ENCODE measurements at regions not wholly inside any gene's neighbourhood (a gene's known extent, or its start where the extent isn't known, plus 50 kb on each side); places are given as distances from the start of the nearest gene placed in this dataset.

DNA sequence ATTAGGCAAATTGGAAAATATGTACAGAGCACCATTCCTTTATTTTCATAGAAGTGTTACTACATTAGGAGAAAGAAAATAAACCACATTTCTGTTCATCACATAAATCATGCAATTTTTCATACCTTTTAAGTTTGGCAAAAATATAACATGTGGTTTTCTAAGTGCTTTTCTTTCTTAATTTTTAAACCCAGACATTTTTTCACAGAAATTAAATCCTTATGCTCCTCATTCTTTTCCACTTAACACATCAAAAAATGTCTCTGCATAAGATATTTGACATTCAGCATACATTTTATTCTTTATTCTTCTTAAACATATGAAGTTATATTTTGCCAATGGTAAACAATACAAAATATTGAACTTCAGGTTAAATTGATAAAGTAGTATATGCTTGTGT, 826.6 kb upstream of the SLIT2 start:
- DNase-seq = no peak
- Histone ChIP-seq H3K36me3 (ENCODE audit: control insufficient read depth in 2 of 3, insufficient read depth in 3 of 3, low read length in 3 of 3) (no peaks in the 10 kb centered on the region), H3K27me3 (ENCODE audit: control insufficient read depth, insufficient read depth, low read length) (no peaks in the 10 kb centered on the region), H3K4me3 (ENCODE audit: low read length in 3 of 3) (no peak overlapping the region), H3K4me1 (ENCODE audit: control insufficient read depth in 2 of 3, insufficient read depth in 2 of 3, low read depth in 1 of 3, low read length in 3 of 3) (no peaks in the 10 kb centered on the region), H3K9ac (ENCODE audit: low read length in 3 of 3) (no peak overlapping the region), H3K9me3 (ENCODE audit: control insufficient read depth in 2 of 3, insufficient read depth in 1 of 3, low read length in 3 of 3) (no peaks in the 10 kb centered on the region), H3K27ac (ENCODE audit: low read depth in 2 of 2, low read length in 2 of 2) (no peak overlapping the region)
- no peak for FAIRE-seq
- TF ChIP-seq, protein P1, sequence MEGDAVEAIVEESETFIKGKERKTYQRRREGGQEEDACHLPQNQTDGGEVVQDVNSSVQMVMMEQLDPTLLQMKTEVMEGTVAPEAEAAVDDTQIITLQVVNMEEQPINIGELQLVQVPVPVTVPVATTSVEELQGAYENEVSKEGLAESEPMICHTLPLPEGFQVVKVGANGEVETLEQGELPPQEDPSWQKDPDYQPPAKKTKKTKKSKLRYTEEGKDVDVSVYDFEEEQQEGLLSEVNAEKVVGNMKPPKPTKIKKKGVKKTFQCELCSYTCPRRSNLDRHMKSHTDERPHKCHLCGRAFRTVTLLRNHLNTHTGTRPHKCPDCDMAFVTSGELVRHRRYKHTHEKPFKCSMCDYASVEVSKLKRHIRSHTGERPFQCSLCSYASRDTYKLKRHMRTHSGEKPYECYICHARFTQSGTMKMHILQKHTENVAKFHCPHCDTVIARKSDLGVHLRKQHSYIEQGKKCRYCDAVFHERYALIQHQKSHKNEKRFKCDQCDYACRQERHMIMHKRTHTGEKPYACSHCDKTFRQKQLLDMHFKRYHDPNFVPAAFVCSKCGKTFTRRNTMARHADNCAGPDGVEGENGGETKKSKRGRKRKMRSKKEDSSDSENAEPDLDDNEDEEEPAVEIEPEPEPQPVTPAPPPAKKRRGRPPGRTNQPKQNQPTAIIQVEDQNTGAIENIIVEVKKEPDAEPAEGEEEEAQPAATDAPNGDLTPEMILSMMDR (IDR thresholded peaks at IDR 0.05; ENCODE audit: borderline replicate concordance, extremely low read depth, insufficient read depth) = no peak
- intact Hi-C loops (cut with DNase I) = no loop called here

DNA sequence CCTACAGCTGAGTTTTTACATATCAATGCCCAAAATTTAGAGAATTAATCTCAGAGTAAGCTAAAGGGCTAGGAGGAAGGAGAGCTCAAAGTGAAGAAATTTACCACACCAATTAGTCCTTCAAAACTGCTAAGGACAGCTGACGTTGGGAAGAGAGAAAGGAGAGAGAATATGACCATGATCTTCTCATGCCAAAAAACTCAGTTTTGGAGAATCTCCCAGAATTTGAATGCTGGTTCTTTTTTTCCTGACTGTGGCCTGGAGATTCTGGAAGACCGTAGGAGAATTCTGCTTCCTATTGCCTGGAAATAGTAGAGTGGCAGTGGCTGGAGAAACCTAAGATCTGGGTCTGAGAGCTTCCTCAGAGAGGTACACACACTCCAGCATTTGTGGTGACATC, 834.4 kb upstream of the SLIT2 start:
- FAIRE-seq (no peak), DNase-seq (no peak)
- no peaks in the 10 kb centered on the region for H3K36me3 ChIP-seq (ENCODE audit: control insufficient read depth in 2 of 3, insufficient read depth in 3 of 3, low read length in 3 of 3)
- H3K27me3 ChIP-seq (ENCODE audit: control insufficient read depth, insufficient read depth, low read length) = no peaks in the 10 kb centered on the region
- no peak overlapping the region for H3K4me3 ChIP-seq (ENCODE audit: low read length in 3 of 3)
- intact Hi-C loops (cut with DNase I) = no loop called here
- no peak overlapping the region for H3K9ac ChIP-seq (ENCODE audit: low read length in 3 of 3)
- no peaks in the 10 kb centered on the region for H3K4me1 ChIP-seq (ENCODE audit: control insufficient read depth in 2 of 3, insufficient read depth in 2 of 3, low read depth in 1 of 3, low read length in 3 of 3)
- TF ChIP-seq, protein P1 (IDR thresholded peaks at IDR 0.05; ENCODE audit: borderline replicate concordance, extremely low read depth, insufficient read depth) = no peak
- no peak overlapping the region for H3K27ac ChIP-seq (ENCODE audit: low read depth in 2 of 2, low read length in 2 of 2)
- no peaks in the 10 kb centered on the region for H3K9me3 ChIP-seq (ENCODE audit: control insufficient read depth in 2 of 3, insufficient read depth in 1 of 3, low read length in 3 of 3)

DNA sequence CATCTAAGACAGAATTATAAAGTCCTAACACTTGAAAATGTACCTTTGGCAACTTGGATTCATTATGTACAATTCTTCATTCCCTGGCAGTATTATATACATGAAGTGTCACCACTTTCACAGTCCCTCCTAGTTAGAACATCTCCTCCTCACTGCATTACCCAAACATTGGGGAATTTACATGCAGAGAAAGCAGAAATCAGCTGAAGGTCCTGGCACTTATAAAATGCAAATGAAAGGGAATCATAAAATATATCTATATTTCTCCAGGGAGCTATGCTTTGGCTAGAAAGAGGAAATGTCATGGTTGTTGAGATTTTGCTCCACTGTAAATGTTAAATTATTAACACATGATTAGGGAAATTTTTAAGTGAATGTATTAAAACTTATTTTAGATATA, 835.6 kb upstream of the SLIT2 start:
- no peaks in the 10 kb centered on the region for H3K9me3 ChIP-seq (ENCODE audit: control insufficient read depth in 2 of 3, insufficient read depth in 1 of 3, low read length in 3 of 3)
- TF ChIP-seq, protein P1 (IDR thresholded peaks at IDR 0.05; ENCODE audit: borderline replicate concordance, extremely low read depth, insufficient read depth) = no peak
- H3K36me3 ChIP-seq (ENCODE audit: control insufficient read depth in 2 of 3, insufficient read depth in 3 of 3, low read length in 3 of 3) = no peaks in the 10 kb centered on the region
- no peaks in the 10 kb centered on the region for H3K4me1 ChIP-seq (ENCODE audit: control insufficient read depth in 2 of 3, insufficient read depth in 2 of 3, low read depth in 1 of 3, low read length in 3 of 3)
- no peak overlapping the region for H3K27ac ChIP-seq (ENCODE audit: low read depth in 2 of 2, low read length in 2 of 2)
- FAIRE-seq (no peak), DNase-seq (no peak)
- H3K27me3 ChIP-seq (ENCODE audit: control insufficient read depth, insufficient read depth, low read length) = no peaks in the 10 kb centered on the region
- H3K9ac ChIP-seq (ENCODE audit: low read length in 3 of 3) = no peak overlapping the region
- intact Hi-C loops (cut with DNase I) = no loop called here
- H3K4me3 ChIP-seq (ENCODE audit: low read length in 3 of 3) = no peak overlapping the region

DNA sequence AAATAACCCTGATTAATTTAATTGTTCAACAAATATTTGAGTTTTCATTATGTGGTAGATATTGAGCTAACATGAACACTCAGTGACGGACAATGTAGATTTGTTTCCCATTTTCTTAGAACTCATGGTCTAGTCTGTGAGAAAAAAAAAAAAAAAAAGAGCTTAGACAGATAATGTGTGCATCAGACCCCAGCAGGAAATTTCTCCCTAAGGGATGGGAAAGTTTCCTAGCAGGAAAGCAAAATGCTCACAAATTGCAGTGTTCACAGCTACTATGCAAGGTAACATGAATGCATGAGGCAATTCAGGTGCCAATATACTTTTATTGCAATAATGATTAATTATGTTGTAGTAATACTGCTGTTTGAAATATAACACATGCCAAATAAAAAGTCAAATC, 843.2 kb upstream of the SLIT2 start:
- no peak for DNase-seq
- intact Hi-C loops (cut with DNase I) = no loop called here
- no peaks in the 10 kb centered on the region for H3K9me3 ChIP-seq (ENCODE audit: control insufficient read depth in 2 of 3, insufficient read depth in 1 of 3, low read length in 3 of 3)
- H3K4me1 ChIP-seq (ENCODE audit: control insufficient read depth in 2 of 3, insufficient read depth in 2 of 3, low read depth in 1 of 3, low read length in 3 of 3) = no peaks in the 10 kb centered on the region
- H3K9ac ChIP-seq (ENCODE audit: low read length in 3 of 3) = no peak overlapping the region
- H3K4me3 ChIP-seq (ENCODE audit: low read length in 3 of 3) = no peak overlapping the region
- H3K27me3 ChIP-seq (ENCODE audit: control insufficient read depth, insufficient read depth, low read length) = no peaks in the 10 kb centered on the region
- FAIRE-seq = no peak
- H3K36me3 ChIP-seq (ENCODE audit: control insufficient read depth in 2 of 3, insufficient read depth in 3 of 3, low read length in 3 of 3) = no peaks in the 10 kb centered on the region
- H3K27ac ChIP-seq (ENCODE audit: low read depth in 2 of 2, low read length in 2 of 2) = no peak overlapping the region
- TF ChIP-seq, protein P1 (IDR thresholded peaks at IDR 0.05; ENCODE audit: borderline replicate concordance, extremely low read depth, insufficient read depth) = no peak

Measured in kidney (tissue), 13 donors.